ENCODE measurements at regions not wholly inside any gene's neighbourhood (a gene's known extent, or its start where the extent isn't known, plus 50 kb on each side); places are given as distances from the start of the nearest gene placed in this dataset.

DNA sequence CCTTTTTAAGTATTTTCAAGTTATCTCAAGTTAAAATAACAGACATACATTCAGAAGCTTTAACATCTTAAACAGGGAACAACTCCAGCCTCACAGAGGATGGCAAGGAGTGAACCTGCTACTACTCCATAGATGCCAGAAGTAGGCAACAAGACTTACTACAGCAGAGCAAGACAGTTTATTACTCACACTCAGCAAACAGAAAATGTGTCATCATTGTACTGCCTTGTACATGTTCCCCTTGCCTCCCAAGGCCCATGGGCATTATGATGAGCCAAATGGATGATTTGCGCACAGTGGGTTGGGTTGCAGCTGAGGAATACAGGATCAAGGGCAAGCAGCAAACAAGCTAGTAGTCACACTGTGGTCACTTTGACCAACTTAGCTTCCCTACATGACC lies 80.6 kb upstream of the VRK2 start:
- TF ChIP-seq, protein P1, sequence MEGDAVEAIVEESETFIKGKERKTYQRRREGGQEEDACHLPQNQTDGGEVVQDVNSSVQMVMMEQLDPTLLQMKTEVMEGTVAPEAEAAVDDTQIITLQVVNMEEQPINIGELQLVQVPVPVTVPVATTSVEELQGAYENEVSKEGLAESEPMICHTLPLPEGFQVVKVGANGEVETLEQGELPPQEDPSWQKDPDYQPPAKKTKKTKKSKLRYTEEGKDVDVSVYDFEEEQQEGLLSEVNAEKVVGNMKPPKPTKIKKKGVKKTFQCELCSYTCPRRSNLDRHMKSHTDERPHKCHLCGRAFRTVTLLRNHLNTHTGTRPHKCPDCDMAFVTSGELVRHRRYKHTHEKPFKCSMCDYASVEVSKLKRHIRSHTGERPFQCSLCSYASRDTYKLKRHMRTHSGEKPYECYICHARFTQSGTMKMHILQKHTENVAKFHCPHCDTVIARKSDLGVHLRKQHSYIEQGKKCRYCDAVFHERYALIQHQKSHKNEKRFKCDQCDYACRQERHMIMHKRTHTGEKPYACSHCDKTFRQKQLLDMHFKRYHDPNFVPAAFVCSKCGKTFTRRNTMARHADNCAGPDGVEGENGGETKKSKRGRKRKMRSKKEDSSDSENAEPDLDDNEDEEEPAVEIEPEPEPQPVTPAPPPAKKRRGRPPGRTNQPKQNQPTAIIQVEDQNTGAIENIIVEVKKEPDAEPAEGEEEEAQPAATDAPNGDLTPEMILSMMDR (IDR thresholded peaks at IDR 0.05; ENCODE audit: insufficient read depth, low read length, poor library complexity, severe bottlenecking) = no peak
- no peak for TF ChIP-seq EZH2phosphoT487 (conservative IDR thresholded peaks at IDR 0.05; ENCODE audit: low read length)

Measured in SU-DHL-6 (cell line).